GM12891 (cell line): ENCODE measurements at regions not wholly inside any gene's neighbourhood (a gene's known extent, or its start where the extent isn't known, plus 50 kb on each side); places are given as distances from the start of the nearest gene placed in this dataset.
A peak's percentile ranks its signal among the peaks of the same experiment; 100 is the strongest.

Experiments
- DNase-seq: peaks from one replicate; pipeline ENCODE4 v3.0.0; 2011; ENCODE audit warnings: low spot score; ENCODE audit not compliant: insufficient read length
- FAIRE-seq: peaks from 2 replicates; lab custom pipeline; 2011; peaks lifted over from hg19 to GRCh38; lab: Jason Lieb, UNC
- PAX5 ChIP-seq: IDR thresholded peaks from 2 replicates; pipeline ENCODE4 v1.6.1; 2011; ENCODE audit warnings: low read length, moderate library complexity, mild to moderate bottlenecking; ENCODE audit not compliant: insufficient read depth, severe bottlenecking
- POLR2A ChIP-seq: IDR thresholded peaks from 2 replicates; pipeline ENCODE4 v1.6.1; 2011; ENCODE audit warnings: low read depth, low read length, control low read depth
- POLR2AphosphoS5 ChIP-seq: IDR thresholded peaks from 2 replicates; pipeline ENCODE4 v1.6.1; 2011; ENCODE audit warnings: low read depth, low read length, control low read depth
- POU2F2 ChIP-seq: IDR thresholded peaks from 2 replicates; pipeline ENCODE4 v1.6.1; 2011; ENCODE audit warnings: low read depth, mild to moderate bottlenecking, control low read depth, low read length, moderate library complexity
- SPI1 ChIP-seq: IDR thresholded peaks from 2 replicates; pipeline ENCODE4 v1.6.1; 2011; ENCODE audit warnings: low read depth, low read length, control low read depth
- TAF1 ChIP-seq: IDR thresholded peaks from 2 replicates; pipeline ENCODE4 v1.6.1; 2011; ENCODE audit warnings: low read depth, low read length, control low read depth

DNA sequence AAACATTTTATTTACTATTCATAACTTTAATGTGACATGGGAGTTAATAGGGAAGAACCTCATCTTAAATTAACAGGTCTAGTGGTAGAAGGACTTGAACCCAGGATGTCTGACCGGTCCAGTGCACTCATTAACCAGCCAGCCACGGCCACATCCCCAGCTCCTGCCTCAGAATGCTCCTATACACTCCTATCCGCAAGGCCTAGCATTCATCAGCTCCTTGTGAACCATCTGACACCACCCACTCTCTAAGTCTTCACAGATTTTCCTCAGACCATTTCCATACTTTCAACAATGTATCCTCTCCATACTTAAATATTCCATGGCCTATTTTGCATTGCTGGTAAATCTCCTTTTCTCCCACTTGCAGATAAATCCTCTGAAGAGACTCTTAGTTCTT, 98.3 kb downstream of the KLF12 start:
- DNase-seq: no peak
- TF ChIP-seq POLR2AphosphoS5: no peak
- TF ChIP-seq POU2F2: no peak
- TF ChIP-seq SPI1: no peak
- TF ChIP-seq TAF1: no peak
- TF ChIP-seq POLR2A: no peak
- no peak for FAIRE-seq

DNA sequence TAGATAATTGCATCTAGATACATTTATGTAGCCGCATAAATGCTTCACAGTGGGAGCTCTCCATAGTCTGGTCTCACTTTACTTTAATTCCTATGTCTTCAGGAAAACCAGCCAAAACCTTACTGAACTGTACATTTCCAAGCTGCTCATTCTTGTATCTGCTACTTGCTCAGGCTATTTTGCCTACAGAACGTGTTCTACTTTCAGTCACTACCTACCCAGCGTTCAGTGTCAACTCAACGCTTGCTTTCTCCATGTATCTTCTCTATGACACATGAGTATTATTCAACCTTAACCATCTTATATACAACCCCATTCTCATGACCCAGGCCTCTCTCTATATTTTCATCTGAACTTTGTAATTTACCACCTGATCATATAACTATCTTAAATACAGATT, 101.9 kb downstream of the KLF12 start:
- no peak for DNase-seq
- FAIRE-seq: no peak
- TF ChIP-seq POU2F2: no peak

DNA sequence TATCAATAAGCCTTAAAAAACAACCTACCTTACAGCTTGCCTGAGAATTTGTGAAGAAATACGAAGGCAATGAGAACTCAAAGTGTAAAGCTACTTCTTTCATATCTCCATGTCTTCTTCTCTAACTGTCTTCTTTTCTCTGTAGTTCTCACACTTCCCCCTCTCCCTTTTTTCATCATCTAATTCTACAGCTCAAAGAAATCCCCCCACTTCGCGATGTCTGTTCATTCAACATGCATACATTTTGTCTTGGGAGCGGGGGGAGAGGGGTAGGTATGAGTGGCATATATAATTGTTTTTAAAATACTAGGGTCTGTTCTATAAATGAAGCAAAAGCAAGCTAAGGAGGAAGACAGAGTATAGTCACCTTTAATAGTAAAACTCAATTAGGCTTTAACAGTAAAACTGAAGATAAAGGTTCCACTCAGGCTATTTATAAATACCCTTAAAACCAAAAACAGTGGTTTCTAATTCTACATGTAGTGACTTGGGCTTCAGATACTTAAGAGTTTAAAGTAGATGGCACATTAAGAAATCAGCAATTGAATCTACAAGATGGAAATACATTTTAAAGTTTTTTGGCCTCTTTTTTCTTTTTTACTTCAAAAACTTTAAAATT, 106.9 kb downstream of the KLF12 start:
- no peak for DNase-seq
- FAIRE-seq: peak; percentile 40
- TF ChIP-seq POLR2AphosphoS5 (no peak), PAX5 (no peak), POU2F2 (no peak), TAF1 (no peak), POLR2A (no peak), SPI1 (no peak)

DNA sequence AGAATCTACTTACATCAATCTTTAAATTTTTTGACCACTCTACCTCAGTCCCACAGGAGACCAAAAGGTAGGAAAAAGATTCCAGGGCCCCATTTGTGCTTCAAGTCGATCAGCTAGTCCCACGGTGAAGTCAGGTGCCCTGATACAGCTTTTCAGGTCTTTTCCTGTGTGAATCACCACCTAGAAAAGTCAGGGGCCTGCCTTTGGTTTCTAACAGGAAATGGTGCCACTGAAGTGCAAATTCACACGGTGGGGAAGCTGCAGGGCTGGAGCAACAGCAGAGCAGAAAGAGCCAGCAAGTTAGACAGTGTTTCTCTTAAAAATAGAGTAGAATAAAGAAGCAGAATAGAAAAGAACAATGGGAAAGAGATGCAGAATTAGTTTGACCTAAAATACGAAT, 107.5 kb downstream of the KLF12 start:
- DNase-seq (peak; percentile 13), FAIRE-seq (peak; percentile 88)
- TF ChIP-seq PAX5 (no peak), SPI1 (peak; percentile 33; the same call in 1 of the 2 replicates)

DNA sequence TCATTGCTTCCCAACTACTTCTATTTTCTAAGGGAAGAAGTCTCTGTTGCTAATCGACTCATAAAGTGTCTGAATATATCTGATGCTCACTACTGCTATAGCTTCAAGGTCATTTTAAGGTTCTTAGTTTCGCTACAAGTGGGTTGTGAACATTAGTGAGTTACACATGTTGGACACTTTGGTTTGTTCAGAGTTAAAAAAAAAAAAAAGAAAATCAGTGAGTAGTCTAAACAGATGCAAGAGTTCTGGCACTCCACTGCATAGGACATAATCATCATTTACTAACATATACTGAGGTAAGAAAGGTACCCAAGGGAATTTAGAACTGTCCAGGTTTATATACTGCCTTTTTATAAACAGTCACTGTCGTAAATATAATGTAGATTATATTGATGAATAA, 108.8 kb downstream of the KLF12 start:
- no peak for DNase-seq
- FAIRE-seq: no peak
- no peak for TF ChIP-seq PAX5
- no peak for TF ChIP-seq SPI1
- TF ChIP-seq TAF1: no peak
- no peak for TF ChIP-seq POU2F2
- TF ChIP-seq POLR2AphosphoS5: no peak
- TF ChIP-seq POLR2A: no peak

DNA sequence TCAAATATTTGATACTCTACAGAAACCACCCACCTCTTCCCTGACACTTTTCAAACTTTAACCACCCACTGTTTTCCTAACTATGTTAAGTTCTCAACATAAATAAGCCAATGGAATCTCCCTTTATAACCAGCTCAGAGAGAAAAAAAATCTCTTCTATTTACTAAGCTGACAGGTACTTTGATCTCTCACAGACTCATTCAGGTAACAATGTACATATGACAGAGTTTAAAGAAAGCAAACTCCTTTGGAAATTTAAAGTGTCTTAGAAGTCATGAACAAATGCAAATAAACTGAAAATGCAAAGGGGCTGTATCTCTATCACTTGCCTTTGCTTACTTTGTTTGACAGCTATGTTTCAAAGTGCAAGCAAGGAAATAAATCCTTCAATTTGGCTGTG, 109.3 kb downstream of the KLF12 start:
- FAIRE-seq (no peak), DNase-seq (no peak)
- TF ChIP-seq PAX5 (no peak), POLR2A (no peak), POLR2AphosphoS5 (no peak), POU2F2 (no peak), TAF1 (no peak), SPI1 (no peak)

DNA sequence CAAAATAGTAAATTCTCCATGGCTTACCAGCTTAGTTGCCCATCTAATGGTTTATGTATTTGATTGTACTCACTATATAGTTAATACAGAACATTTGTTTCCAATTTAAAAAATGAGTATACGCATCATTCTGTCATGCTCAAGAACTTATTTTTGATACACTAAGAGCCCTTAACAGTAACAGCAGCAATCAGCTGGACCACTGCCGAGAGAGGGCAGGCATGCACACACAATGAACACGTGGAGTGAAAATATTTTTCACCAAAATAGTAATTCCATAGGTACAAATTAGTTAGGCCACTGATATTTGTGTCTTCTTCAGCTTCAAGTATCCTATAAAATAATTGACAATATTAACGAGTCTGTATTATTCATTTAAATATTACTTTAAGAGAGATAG, 109.9 kb downstream of the KLF12 start:
- TF ChIP-seq POLR2A (no peak), POU2F2 (no peak), TAF1 (no peak), POLR2AphosphoS5 (no peak), PAX5 (no peak), SPI1 (no peak)
- DNase-seq (no peak), FAIRE-seq (no peak)

DNA sequence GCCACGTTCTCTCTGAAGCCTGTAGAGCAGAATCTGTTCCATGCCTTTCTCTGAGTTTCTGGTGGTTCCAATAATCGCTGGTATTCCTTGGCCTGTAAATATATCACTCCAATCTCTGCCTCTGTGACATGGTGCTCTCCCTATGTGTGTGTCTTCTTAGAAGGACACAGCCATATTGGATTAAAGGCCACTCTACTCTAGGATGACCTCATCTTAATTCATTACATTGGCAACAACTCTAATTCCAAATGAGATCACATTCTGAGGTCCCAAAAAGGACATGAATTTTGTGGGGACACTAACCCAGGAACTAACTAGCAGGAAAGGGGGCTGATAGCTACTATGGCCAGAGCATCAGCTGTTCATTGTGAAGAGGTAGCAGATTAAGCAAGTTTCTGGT, 110.7 kb downstream of the KLF12 start:
- FAIRE-seq: no peak
- TF ChIP-seq POU2F2 (no peak), PAX5 (no peak), POLR2A (no peak), POLR2AphosphoS5 (no peak), TAF1 (no peak), SPI1 (no peak)
- DNase-seq: no peak

DNA sequence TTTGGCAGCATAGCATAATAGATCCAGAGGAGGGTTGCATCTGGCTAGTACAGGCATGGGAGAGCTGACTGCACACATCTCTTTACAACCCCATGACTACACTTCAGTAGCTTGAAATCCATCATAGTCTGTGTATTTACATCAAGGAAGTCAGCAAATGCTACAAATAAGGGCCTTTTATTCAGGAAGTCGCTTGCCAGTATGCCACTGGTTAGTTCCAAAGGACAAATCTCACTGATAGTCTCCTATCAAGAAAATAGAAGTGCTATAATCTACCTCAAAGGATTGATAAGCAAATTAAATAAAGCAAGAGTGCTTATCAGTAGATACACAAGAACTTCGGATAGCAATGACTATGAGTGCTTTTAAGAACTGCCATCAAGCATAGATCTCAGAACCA, 112.7 kb downstream of the KLF12 start:
- no peak for FAIRE-seq
- DNase-seq: no peak
- TF ChIP-seq TAF1 (no peak), POLR2A (no peak), SPI1 (no peak), POLR2AphosphoS5 (no peak), PAX5 (no peak), POU2F2 (no peak)

DNA sequence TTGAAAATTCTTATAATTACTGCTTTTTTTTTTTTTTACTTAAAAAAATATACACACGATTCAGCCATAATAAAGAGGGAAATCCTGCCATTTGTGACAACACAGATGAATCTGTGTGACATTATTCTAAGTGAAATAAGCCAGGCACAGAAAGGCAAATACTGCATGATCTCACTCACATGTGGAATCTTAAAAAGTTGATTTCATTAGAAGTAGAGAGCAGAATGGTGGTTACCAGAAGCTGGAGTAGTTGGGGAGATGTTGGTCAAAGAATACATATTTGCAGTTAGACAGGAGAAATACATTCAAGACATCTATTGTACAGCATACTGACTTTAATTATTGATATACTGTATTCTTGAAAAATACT, 116.2 kb downstream of the KLF12 start:
- DNase-seq (no peak), FAIRE-seq (no peak)
- no peak for TF ChIP-seq TAF1
- TF ChIP-seq PAX5: no peak
- no peak for TF ChIP-seq POLR2A
- no peak for TF ChIP-seq SPI1
- TF ChIP-seq POU2F2: no peak
- TF ChIP-seq POLR2AphosphoS5: no peak
